Right lobe of liver (tissue), 6 donors: ENCODE measurements at regions not wholly inside any gene's neighbourhood (a gene's known extent, or its start where the extent isn't known, plus 50 kb on each side); places are given as distances from the start of the nearest gene placed in this dataset.

Source experiments
- ATAC-seq, 4 donors: fragments of 200-7000 bp; cut with Tn5 transposase; one replicate each; pipeline ENCODE4 v1.9.1; 2020; ENCODE audit warnings: mild to moderate bottlenecking in 4 of 4, moderate library complexity in 4 of 4
- DNase-seq, 3 donors: peaks; one replicate each; pipeline ENCODE4 v3.0.0-alpha.2; 2020
- H3K27ac ChIP-seq, 3 donors: fragments of 200-600 bp; one replicate each; pipeline ENCODE4 v1.8.0; 2022
- H3K27me3 ChIP-seq, 2 donors: fragments of 200-600 bp; one replicate each; pipeline ENCODE4 v1.8.0; 2022
- H3K36me3 ChIP-seq, 4 donors: fragments of 200-600 bp; sonication (generic) in 1 of 4; one replicate each; pipeline versions ENCODE4 v1.5.1 to v1.8.0; 2017 to 2022; ENCODE audit warnings: control low read depth in 1 of 4
- H3K4me1 ChIP-seq, 4 donors: fragments of 200-600 bp; sonication (generic) in 1 of 4; one replicate each; pipeline versions ENCODE4 v1.5.1 to v1.8.0; 2017 to 2022; ENCODE audit warnings: control low read depth in 1 of 4
- H3K4me3 ChIP-seq, 3 donors: fragments of 200-600 bp; one replicate each; pipeline ENCODE4 v1.8.0; 2022
- H3K9me3 ChIP-seq, 4 donors: fragments of 200-600 bp; sonication (generic) in 1 of 4; one replicate each; pipeline versions ENCODE4 v1.5.1 to v1.8.0; 2017 to 2022; ENCODE audit warnings: control low read depth in 1 of 4
- CTCF ChIP-seq, 4 donors: fragments of 200-600 bp in 3 of 4; fragments of 450-650 bp in 1 of 4; IDR thresholded peaks; one replicate each; pipeline versions ENCODE4 v1.5.1 to v1.8.0; 2016 to 2022; ENCODE audit warnings: antibody characterized with exemption in 4 of 4, mild to moderate bottlenecking in 2 of 4
- POLR2A ChIP-seq: fragments of 450-650 bp; IDR thresholded peaks from one replicate; pipeline ENCODE4 v1.6.1; 2017; ENCODE audit warnings: antibody characterized with exemption, mild to moderate bottlenecking
- WGBS: methylation state at CpG from one replicate; pipeline ENCODE4 v1.1.6; 2018; ENCODE audit warnings: low coverage, low lambda C conversion rate; ENCODE audit not compliant: insufficient coverage; ENCODE audit errors: missing lambda C conversion rate; 5-methylcytosine and 5-hydroxymethylcytosine counted together
- intact Hi-C, 2 donors: fragments of 100-400 bp; cut with DNase I; formaldehyde crosslinking; loops; one replicate each; pipeline versions ENCODE4 v1.11.2 to v1.14.1; 2022
- donor health status: DM: no; HTN: yes; CAD: no.
- donor health status: DM: no; HTN: no; CAD: no.
- donor health status: DM: no; HTN: no; CAD: no.
- donor health status: DM: no; HTN: yes; CAD: no.
- donor health status: DM: no; HTN: yes; CAD: no.

DNA sequence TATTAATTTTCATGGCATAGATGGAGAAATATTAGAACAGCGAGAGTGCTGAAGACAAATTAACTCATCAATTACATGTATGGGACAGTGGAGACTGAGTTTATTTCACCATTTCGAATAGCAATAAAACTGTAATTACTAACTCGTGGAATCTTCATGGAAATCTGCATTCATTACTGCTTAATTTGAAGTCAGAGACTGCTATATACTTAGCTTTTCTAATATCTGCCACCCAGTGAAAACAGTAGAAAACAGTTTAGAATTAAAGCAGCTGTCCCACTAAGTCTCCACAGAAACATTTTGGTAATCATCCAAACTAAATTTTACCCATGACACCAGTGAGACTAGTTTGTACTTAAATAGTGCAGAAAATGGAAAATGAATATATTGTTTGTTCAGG, 56.8 kb downstream of the IZUMO3 start:
- Histone ChIP-seq H3K9me3 (no peaks in the 10 kb centered on the region), H3K4me1 (no peaks in the 10 kb centered on the region), H3K27me3 (no peaks in the 10 kb centered on the region), H3K36me3 (no peaks in the 10 kb centered on the region), H3K27ac (no peak overlapping the region), H3K4me3 (no peak overlapping the region)
- TF ChIP-seq CTCF (IDR thresholded peaks at IDR 0.05) (no peak), POLR2A (no peak)
- 25% methylated on average over 3 of the region's 3 CpGs for WGBS
- intact Hi-C loops, result no loop called here
- DNase-seq (no peak), ATAC-seq (no peak)

DNA sequence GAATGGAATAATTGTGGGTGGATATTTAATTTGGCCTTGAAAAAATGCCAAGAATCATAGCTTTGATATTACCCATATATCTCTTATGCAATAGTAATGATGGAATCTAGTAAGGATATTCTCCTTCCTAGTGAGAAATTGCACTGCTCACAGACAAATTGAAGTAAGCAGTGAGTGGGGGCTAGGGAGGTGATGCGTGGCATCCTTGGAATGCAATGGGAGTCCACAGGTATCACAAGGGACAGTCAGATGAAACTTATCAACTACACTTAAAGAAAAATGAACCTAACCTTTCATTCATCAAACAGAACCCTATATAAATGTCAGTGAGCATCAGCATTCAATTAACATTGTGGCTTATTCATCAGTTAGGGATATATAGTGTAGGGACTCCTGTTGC, 57.8 kb downstream of the IZUMO3 start:
- DNase-seq (no peak), ATAC-seq (no peak)
- WGBS, result 31% methylated on average over 1 of the region's 1 CpG
- Histone ChIP-seq H3K36me3 (no peaks in the 10 kb centered on the region), H3K4me3 (no peak overlapping the region), H3K27me3 (no peaks in the 10 kb centered on the region), H3K27ac (no peak overlapping the region), H3K9me3 (no peaks in the 10 kb centered on the region), H3K4me1 (no peaks in the 10 kb centered on the region)
- TF ChIP-seq CTCF (IDR thresholded peaks at IDR 0.05), result no peak
- no peak for TF ChIP-seq POLR2A
- intact Hi-C loops, result no loop called here

DNA sequence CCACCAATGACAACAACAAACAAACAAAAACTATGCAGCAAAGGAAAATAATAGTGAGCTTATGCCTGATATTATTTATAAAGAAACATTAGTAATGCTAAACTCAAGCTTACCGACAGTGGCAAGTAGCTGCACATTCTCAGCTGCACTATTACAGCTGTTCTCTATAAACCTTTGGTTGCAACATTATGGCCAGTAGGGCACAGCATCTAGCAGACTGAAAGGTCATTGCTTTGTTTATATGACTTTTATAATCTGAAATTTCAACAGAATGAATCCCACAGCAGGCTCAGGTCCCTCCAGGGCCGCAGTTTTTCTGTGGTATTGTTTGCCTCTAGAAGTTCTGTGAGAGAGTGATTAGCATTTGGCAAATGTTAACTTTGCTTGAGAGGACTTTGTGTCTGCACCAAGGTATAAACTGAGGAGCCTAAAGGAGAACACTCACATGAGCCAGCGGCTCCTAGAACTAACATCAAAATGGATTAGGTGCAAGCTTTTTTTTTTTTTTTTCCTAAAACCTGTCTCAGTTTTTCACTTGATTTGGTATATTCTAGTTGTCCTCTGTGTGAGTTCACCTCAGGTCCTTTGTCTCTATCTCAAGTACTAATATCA, 58.3 kb downstream of the IZUMO3 start:
- Histone ChIP-seq H3K27me3 (no peaks in the 10 kb centered on the region), H3K4me3 (no peak overlapping the region), H3K27ac (no peak overlapping the region), H3K9me3 (no peaks in the 10 kb centered on the region), H3K36me3 (no peaks in the 10 kb centered on the region), H3K4me1 (no peaks in the 10 kb centered on the region)
- TF ChIP-seq POLR2A (no peak), CTCF (IDR thresholded peaks at IDR 0.05) (no peak)
- no peak for ATAC-seq
- intact Hi-C loops, result no loop called here
- 27% methylated on average over 3 of the region's 3 CpGs for WGBS
- DNase-seq, result no peak

- no peak for DNase-seq
- Histone ChIP-seq H3K4me1 (no peaks in the 10 kb centered on the region), H3K4me3 (no peak overlapping the region), H3K27me3 (no peaks in the 10 kb centered on the region), H3K9me3 (no peaks in the 10 kb centered on the region), H3K27ac (no peak overlapping the region), H3K36me3 (no peaks in the 10 kb centered on the region)
- 10% methylated on average over 6 of the region's 6 CpGs for WGBS
- intact Hi-C loops, result no loop called here
- no peak for TF ChIP-seq CTCF (IDR thresholded peaks at IDR 0.05)
- TF ChIP-seq POLR2A, result no peak
- no peak for ATAC-seq
These were observed 66.2 kb downstream of the IZUMO3 start for GRCh38 chr9:24479361-24480059.
